ENCODE measurements at regions not wholly inside any gene's neighbourhood (a gene's known extent, or its start where the extent isn't known, plus 50 kb on each side); places are given as distances from the start of the nearest gene placed in this dataset.
"Not testable (repeated sequence)": the region's sequence is repeated elsewhere in the genome, so short reads cannot be mapped to it uniquely, and the experiment has no call there.

GRCh38 chr9:41658116-41658515, 469.0 kb upstream of the ZNG1F start:
- H3K4ac ChIP-seq (ENCODE audit: low read depth in 1 of 2, low read length in 2 of 2); H3K4me1 ChIP-seq (ENCODE audit: control insufficient read depth, insufficient read depth, low read depth, low read length); H3K9me3 ChIP-seq (ENCODE audit: control insufficient read depth, low read length); H3K36me3 ChIP-seq (ENCODE audit: control insufficient read depth in 1 of 2, insufficient read depth in 2 of 2, low read depth in 1 of 2, low read length in 2 of 2); DNase-seq; H3K23ac ChIP-seq (ENCODE audit: low read length in 2 of 2); H2BK12ac ChIP-seq (ENCODE audit: low read length in 2 of 2); H3K79me1 ChIP-seq (replicated peaks; ENCODE audit: low read length, poor library complexity, severe bottlenecking); H3K27ac ChIP-seq (ENCODE audit: low read length, poor library complexity, severe bottlenecking); H3K4me2 ChIP-seq (ENCODE audit: low read length, poor library complexity, severe bottlenecking); H3K18ac ChIP-seq (ENCODE audit: low read depth in 1 of 2, low read length in 2 of 2); H2BK120ac ChIP-seq (ENCODE audit: low read depth, low read length); H2BK5ac ChIP-seq (ENCODE audit: low read depth, low read length, poor library complexity, severe bottlenecking); H3K4me3 ChIP-seq (ENCODE audit: insufficient read depth in 1 of 2, low read depth in 1 of 2, low read length in 2 of 2); H2AFZ ChIP-seq (ENCODE audit: low read depth, low read length); H3K14ac ChIP-seq (ENCODE audit: low read length in 2 of 2); H2BK15ac ChIP-seq (ENCODE audit: low read depth, poor library complexity, severe bottlenecking); H3K9ac ChIP-seq (ENCODE audit: low read length); H4K8ac ChIP-seq (ENCODE audit: low read length); H2AK5ac ChIP-seq (ENCODE audit: low read length, severe bottlenecking); H4K91ac ChIP-seq (ENCODE audit: low read length); H3K27me3 ChIP-seq (ENCODE audit: control insufficient read depth in 1 of 2, insufficient read depth in 1 of 2, low read length in 2 of 2): not testable (repeated sequence)
- no CpG with 5 or more reads among the region's 2 CpGs for WGBS

DNA sequence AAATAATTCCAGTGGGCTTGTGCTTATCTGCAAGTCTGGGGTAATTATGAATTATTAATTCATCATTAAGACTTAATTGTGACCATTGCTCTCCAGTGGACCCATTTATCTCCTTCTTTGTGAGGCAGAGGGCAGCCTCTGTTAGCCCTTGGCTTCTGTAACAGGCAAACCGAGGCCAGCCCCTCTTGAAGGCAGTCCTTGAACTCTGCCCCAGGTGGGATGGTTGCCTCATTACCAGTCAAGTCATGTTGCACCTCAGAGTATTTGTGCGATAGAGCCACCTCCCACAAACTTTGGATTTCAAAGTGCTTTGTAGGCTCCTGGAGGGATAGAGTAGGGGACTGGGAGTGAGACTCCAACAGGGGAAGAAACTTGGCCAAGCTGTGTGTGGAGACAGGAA, 468.0 kb upstream of the ZNG1F start:
- not testable (repeated sequence) for H3K27me3 ChIP-seq (ENCODE audit: control insufficient read depth in 1 of 2, insufficient read depth in 1 of 2, low read length in 2 of 2); H3K9ac ChIP-seq (ENCODE audit: low read length); H3K27ac ChIP-seq (ENCODE audit: low read length, poor library complexity, severe bottlenecking); H3K23ac ChIP-seq (ENCODE audit: low read length in 2 of 2); H2AFZ ChIP-seq (ENCODE audit: low read depth, low read length); H4K8ac ChIP-seq (ENCODE audit: low read length); H3K36me3 ChIP-seq (ENCODE audit: control insufficient read depth in 1 of 2, insufficient read depth in 2 of 2, low read depth in 1 of 2, low read length in 2 of 2); H3K4me1 ChIP-seq (ENCODE audit: control insufficient read depth, insufficient read depth, low read depth, low read length); H4K91ac ChIP-seq (ENCODE audit: low read length); H3K4me2 ChIP-seq (ENCODE audit: low read length, poor library complexity, severe bottlenecking); H2BK12ac ChIP-seq (ENCODE audit: low read length in 2 of 2); H3K4ac ChIP-seq (ENCODE audit: low read depth in 1 of 2, low read length in 2 of 2); H3K79me1 ChIP-seq (replicated peaks; ENCODE audit: low read length, poor library complexity, severe bottlenecking); H2BK5ac ChIP-seq (ENCODE audit: low read depth, low read length, poor library complexity, severe bottlenecking); H3K14ac ChIP-seq (ENCODE audit: low read length in 2 of 2); DNase-seq; H2BK15ac ChIP-seq (ENCODE audit: low read depth, poor library complexity, severe bottlenecking); H3K9me3 ChIP-seq (ENCODE audit: control insufficient read depth, low read length); H3K4me3 ChIP-seq (ENCODE audit: insufficient read depth in 1 of 2, low read depth in 1 of 2, low read length in 2 of 2); H2BK120ac ChIP-seq (ENCODE audit: low read depth, low read length); H3K18ac ChIP-seq (ENCODE audit: low read depth in 1 of 2, low read length in 2 of 2); H2AK5ac ChIP-seq (ENCODE audit: low read length, severe bottlenecking)
- WGBS, result 96% methylated on average over 2 of the region's 2 CpGs

DNA sequence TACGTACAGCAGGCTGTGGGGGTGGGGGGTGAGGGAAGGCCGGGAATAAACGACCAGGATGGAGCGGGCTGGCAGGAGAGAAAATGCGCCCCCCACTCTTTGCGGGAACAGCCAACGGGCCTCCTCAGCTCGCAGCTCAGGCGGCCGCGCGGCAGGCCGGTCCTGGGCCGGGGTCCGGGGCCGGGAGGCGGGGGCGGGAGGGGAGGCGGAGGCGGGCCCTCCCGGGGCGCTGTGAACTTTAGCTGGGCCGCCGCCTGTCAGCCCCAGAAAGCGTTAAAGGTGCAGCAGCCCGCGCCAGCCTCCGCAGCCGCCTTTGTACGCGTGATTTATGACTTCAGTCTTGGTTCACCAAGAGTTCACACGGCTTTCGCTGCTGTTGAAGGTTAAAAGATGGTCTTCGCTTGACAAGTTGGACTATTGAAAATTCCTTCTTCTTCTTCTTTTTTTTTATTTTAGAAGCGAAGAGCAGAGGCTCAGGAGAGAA, 466.0 kb upstream of the ZNG1F start:
- H2AK5ac ChIP-seq (ENCODE audit: low read length, severe bottlenecking); H3K9me3 ChIP-seq (ENCODE audit: control insufficient read depth, low read length); H3K23ac ChIP-seq (ENCODE audit: low read length in 2 of 2); H3K9ac ChIP-seq (ENCODE audit: low read length); H2BK120ac ChIP-seq (ENCODE audit: low read depth, low read length); H4K91ac ChIP-seq (ENCODE audit: low read length); H4K8ac ChIP-seq (ENCODE audit: low read length); H3K18ac ChIP-seq (ENCODE audit: low read depth in 1 of 2, low read length in 2 of 2); H2BK15ac ChIP-seq (ENCODE audit: low read depth, poor library complexity, severe bottlenecking); H3K14ac ChIP-seq (ENCODE audit: low read length in 2 of 2); H2BK12ac ChIP-seq (ENCODE audit: low read length in 2 of 2); H3K4me1 ChIP-seq (ENCODE audit: control insufficient read depth, insufficient read depth, low read depth, low read length); H3K36me3 ChIP-seq (ENCODE audit: control insufficient read depth in 1 of 2, insufficient read depth in 2 of 2, low read depth in 1 of 2, low read length in 2 of 2); H3K4me2 ChIP-seq (ENCODE audit: low read length, poor library complexity, severe bottlenecking); H3K27me3 ChIP-seq (ENCODE audit: control insufficient read depth in 1 of 2, insufficient read depth in 1 of 2, low read length in 2 of 2); H2AFZ ChIP-seq (ENCODE audit: low read depth, low read length); H3K27ac ChIP-seq (ENCODE audit: low read length, poor library complexity, severe bottlenecking); H3K4me3 ChIP-seq (ENCODE audit: insufficient read depth in 1 of 2, low read depth in 1 of 2, low read length in 2 of 2); H2BK5ac ChIP-seq (ENCODE audit: low read depth, low read length, poor library complexity, severe bottlenecking); H3K79me1 ChIP-seq (replicated peaks; ENCODE audit: low read length, poor library complexity, severe bottlenecking); H3K4ac ChIP-seq (ENCODE audit: low read depth in 1 of 2, low read length in 2 of 2): not testable (repeated sequence)
- DNase-seq, result peak; percentile 1
- 20% methylated on average over 1 of the region's 35 CpGs for WGBS

DNA sequence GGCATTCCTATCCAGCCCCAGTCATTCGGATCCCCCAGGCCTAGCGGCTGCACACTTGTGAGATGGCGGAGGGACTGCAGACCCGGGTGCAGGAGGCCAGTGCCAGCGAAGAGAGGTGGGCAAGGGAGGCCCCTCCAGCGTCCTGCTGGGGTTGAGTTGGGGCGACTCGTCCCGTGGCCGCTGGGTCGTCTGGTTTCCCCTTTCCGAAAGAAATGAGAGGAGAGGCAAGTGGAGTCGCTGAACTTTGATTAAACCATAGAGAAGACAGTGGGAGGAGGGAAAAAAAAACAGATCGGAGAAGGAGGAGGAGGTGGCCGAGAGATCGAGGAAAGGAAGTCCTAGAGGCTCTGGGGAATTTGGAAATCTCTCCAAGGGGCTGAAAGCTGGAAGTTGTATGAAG, 465.2 kb upstream of the ZNG1F start:
- not testable (repeated sequence) for H3K4me1 ChIP-seq (ENCODE audit: control insufficient read depth, insufficient read depth, low read depth, low read length); H2BK5ac ChIP-seq (ENCODE audit: low read depth, low read length, poor library complexity, severe bottlenecking); H3K9ac ChIP-seq (ENCODE audit: low read length); H3K23ac ChIP-seq (ENCODE audit: low read length in 2 of 2); H2BK15ac ChIP-seq (ENCODE audit: low read depth, poor library complexity, severe bottlenecking); H3K4ac ChIP-seq (ENCODE audit: low read depth in 1 of 2, low read length in 2 of 2); H3K9me3 ChIP-seq (ENCODE audit: control insufficient read depth, low read length); H3K4me3 ChIP-seq (ENCODE audit: insufficient read depth in 1 of 2, low read depth in 1 of 2, low read length in 2 of 2); H2AK5ac ChIP-seq (ENCODE audit: low read length, severe bottlenecking); H4K8ac ChIP-seq (ENCODE audit: low read length); H3K79me1 ChIP-seq (replicated peaks; ENCODE audit: low read length, poor library complexity, severe bottlenecking); H3K36me3 ChIP-seq (ENCODE audit: control insufficient read depth in 1 of 2, insufficient read depth in 2 of 2, low read depth in 1 of 2, low read length in 2 of 2); H2BK120ac ChIP-seq (ENCODE audit: low read depth, low read length); DNase-seq; H3K18ac ChIP-seq (ENCODE audit: low read depth in 1 of 2, low read length in 2 of 2); H3K14ac ChIP-seq (ENCODE audit: low read length in 2 of 2); H3K4me2 ChIP-seq (ENCODE audit: low read length, poor library complexity, severe bottlenecking); H3K27me3 ChIP-seq (ENCODE audit: control insufficient read depth in 1 of 2, insufficient read depth in 1 of 2, low read length in 2 of 2); H4K91ac ChIP-seq (ENCODE audit: low read length); H2AFZ ChIP-seq (ENCODE audit: low read depth, low read length); H2BK12ac ChIP-seq (ENCODE audit: low read length in 2 of 2); H3K27ac ChIP-seq (ENCODE audit: low read length, poor library complexity, severe bottlenecking)
- 92% methylated on average over 6 of the region's 16 CpGs for WGBS

Measured in mesenchymal stem cell (in vitro differentiated cells and primary cell).